Neural cell (in vitro differentiated cells): ENCODE measurements at regions not wholly inside any gene's neighbourhood (a gene's known extent, or its start where the extent isn't known, plus 50 kb on each side); places are given as distances from the start of the nearest gene placed in this dataset.
"Not testable (repeated sequence)": the region's sequence is repeated elsewhere in the genome, so short reads cannot be mapped to it uniquely, and the experiment has no call there.

Experiments used
- H2AFZ ChIP-seq: fragments of 200-600, 300-800 bp; sonication (generic), shearing (Covaris generic); 2 replicates; pipeline ENCODE4 v1.6.0; 2014; ENCODE audit warnings: low read depth, mild to moderate bottlenecking, antibody characterized with exemption, low read length, moderate library complexity
- H3F3A ChIP-seq: fragments of 200-600 bp; shearing (Covaris generic); 2 replicates; pipeline ENCODE4 v1.6.1; 2016; ENCODE audit warnings: mild to moderate bottlenecking, moderate library complexity, mixed read lengths, antibody characterized with exemption, low read length; ENCODE audit not compliant: insufficient read depth, poor library complexity, severe bottlenecking
- H3K27ac ChIP-seq: fragments of 200-600, 300-800 bp; sonication (generic), shearing (Covaris generic); 2 replicates; pipeline ENCODE4 v1.5.1; 2014; ENCODE audit warnings: mild to moderate bottlenecking, low read length, moderate library complexity
- H3K27me3 ChIP-seq: fragments of 300-800, 200-600 bp; sonication (generic), shearing (Covaris generic); 2 replicates; pipeline ENCODE4 v1.6.0; 2014; ENCODE audit warnings: mild to moderate bottlenecking, low read depth, low read length, moderate library complexity; ENCODE audit not compliant: insufficient read depth
- H3K36me3 ChIP-seq: fragments of 300-800, 200-600 bp; sonication (generic), shearing (Covaris generic); 2 replicates; pipeline ENCODE4 v1.5.1; 2014; ENCODE audit warnings: mild to moderate bottlenecking, antibody characterized with exemption, low read length, moderate library complexity; ENCODE audit not compliant: insufficient read depth
- H3K4me2 ChIP-seq: fragments of 300-800, 200-600 bp; sonication (generic), shearing (Covaris generic); 2 replicates; pipeline ENCODE4 v1.6.0; 2014; ENCODE audit warnings: mild to moderate bottlenecking, low read length
- H3K4me3 ChIP-seq: fragments of 300-800, 200-600 bp; sonication (generic), shearing (Covaris generic); 2 replicates; pipeline ENCODE4 v1.5.1; 2014; ENCODE audit warnings: mild to moderate bottlenecking, low read length, moderate library complexity
- H3K79me2 ChIP-seq: fragments of 200-600 bp; shearing (Covaris generic); replicated peaks from 2 replicates; pipeline ENCODE4 v1.6.0; 2014; ENCODE audit warnings: mild to moderate bottlenecking, low read length, moderate library complexity; ENCODE audit not compliant: insufficient read depth
- H3K9ac ChIP-seq: fragments of 300-800, 200-600 bp; sonication (generic), shearing (Covaris generic); 2 replicates; pipeline ENCODE4 v1.6.1; 2016; ENCODE audit warnings: mild to moderate bottlenecking, low read length, mixed read lengths
- H3K9me2 ChIP-seq: fragments of 200-600 bp; shearing (Covaris generic); 2 replicates; pipeline ENCODE4 v1.6.1; 2016; ENCODE audit warnings: mild to moderate bottlenecking, low read length, mixed read lengths; ENCODE audit not compliant: insufficient read depth
- H3K9me3 ChIP-seq: fragments of 200-600, 300-800 bp; sonication (generic), shearing (Covaris generic); 2 replicates; pipeline ENCODE4 v1.6.1; 2016; ENCODE audit warnings: mild to moderate bottlenecking, mixed run types, low read length, moderate library complexity, mixed read lengths
- H4K20me1 ChIP-seq: fragments of 200-600 bp; shearing (Covaris generic); 2 replicates; pipeline ENCODE4 v1.6.1; 2016; ENCODE audit warnings: mild to moderate bottlenecking, mixed run types; ENCODE audit not compliant: insufficient read depth
- EP300 ChIP-seq: fragments of 450-650 bp; conservative IDR thresholded peaks from 2 replicates; pipeline ENCODE4 v1.6.1; 2014; ENCODE audit warnings: antibody characterized with exemption, mild to moderate bottlenecking, moderate library complexity; ENCODE audit not compliant: poor library complexity, severe bottlenecking
- EZH2 ChIP-seq: fragments of 200-600, 300-800 bp; shearing (Covaris generic), sonication (generic); IDR thresholded peaks from 2 replicates; pipeline ENCODE4 v1.6.1; 2014; ENCODE audit warnings: antibody characterized with exemption, low read length, borderline replicate concordance, mild to moderate bottlenecking; ENCODE audit not compliant: insufficient read depth, poor library complexity, severe bottlenecking
- MXI1 ChIP-seq: fragments of 450-650 bp; conservative IDR thresholded peaks from 2 replicates; pipeline ENCODE4 v1.6.1; 2014; ENCODE audit warnings: antibody characterized with exemption, mild to moderate bottlenecking; ENCODE audit not compliant: poor library complexity, severe bottlenecking
- POLR2AphosphoS5 ChIP-seq: IDR thresholded peaks from 2 replicates; pipeline ENCODE4 v1.6.1; 2012
- RAD21 ChIP-seq: fragments of 450-650 bp; conservative IDR thresholded peaks from 2 replicates; pipeline ENCODE4 v1.6.1; 2014; ENCODE audit warnings: antibody characterized with exemption, mild to moderate bottlenecking, moderate library complexity
- SMC3 ChIP-seq: fragments of 450-650 bp; conservative IDR thresholded peaks from 2 replicates; pipeline ENCODE4 v1.6.1; 2014; ENCODE audit warnings: antibody characterized with exemption, mild to moderate bottlenecking, moderate library complexity; ENCODE audit not compliant: poor library complexity
- TAF1 ChIP-seq: IDR thresholded peaks from 2 replicates; pipeline ENCODE4 v1.6.1; 2012; ENCODE audit warnings: low read depth
- TF ChIP-seq, protein P1 (sequence below): IDR thresholded peaks from 2 replicates; pipeline ENCODE4 v1.6.1; 2012; ENCODE audit warnings: borderline replicate concordance
- TF ChIP-seq, protein P2 (sequence below): fragments of 450-650 bp; IDR thresholded peaks from 2 replicates; pipeline ENCODE4 v1.5.1; 2014; ENCODE audit warnings: antibody characterized with exemption, mild to moderate bottlenecking, moderate library complexity; ENCODE audit not compliant: poor library complexity, severe bottlenecking

GRCh38 chr12:46990211-46990610 is 89.2 kb upstream of the PCED1B start:
- no peaks in the 10 kb centered on the region for H4K20me1 ChIP-seq
- no peak for TF ChIP-seq EP300
- no peak for TF ChIP-seq POLR2AphosphoS5
- no peak for TF ChIP-seq TAF1
- TF ChIP-seq, protein P1, sequence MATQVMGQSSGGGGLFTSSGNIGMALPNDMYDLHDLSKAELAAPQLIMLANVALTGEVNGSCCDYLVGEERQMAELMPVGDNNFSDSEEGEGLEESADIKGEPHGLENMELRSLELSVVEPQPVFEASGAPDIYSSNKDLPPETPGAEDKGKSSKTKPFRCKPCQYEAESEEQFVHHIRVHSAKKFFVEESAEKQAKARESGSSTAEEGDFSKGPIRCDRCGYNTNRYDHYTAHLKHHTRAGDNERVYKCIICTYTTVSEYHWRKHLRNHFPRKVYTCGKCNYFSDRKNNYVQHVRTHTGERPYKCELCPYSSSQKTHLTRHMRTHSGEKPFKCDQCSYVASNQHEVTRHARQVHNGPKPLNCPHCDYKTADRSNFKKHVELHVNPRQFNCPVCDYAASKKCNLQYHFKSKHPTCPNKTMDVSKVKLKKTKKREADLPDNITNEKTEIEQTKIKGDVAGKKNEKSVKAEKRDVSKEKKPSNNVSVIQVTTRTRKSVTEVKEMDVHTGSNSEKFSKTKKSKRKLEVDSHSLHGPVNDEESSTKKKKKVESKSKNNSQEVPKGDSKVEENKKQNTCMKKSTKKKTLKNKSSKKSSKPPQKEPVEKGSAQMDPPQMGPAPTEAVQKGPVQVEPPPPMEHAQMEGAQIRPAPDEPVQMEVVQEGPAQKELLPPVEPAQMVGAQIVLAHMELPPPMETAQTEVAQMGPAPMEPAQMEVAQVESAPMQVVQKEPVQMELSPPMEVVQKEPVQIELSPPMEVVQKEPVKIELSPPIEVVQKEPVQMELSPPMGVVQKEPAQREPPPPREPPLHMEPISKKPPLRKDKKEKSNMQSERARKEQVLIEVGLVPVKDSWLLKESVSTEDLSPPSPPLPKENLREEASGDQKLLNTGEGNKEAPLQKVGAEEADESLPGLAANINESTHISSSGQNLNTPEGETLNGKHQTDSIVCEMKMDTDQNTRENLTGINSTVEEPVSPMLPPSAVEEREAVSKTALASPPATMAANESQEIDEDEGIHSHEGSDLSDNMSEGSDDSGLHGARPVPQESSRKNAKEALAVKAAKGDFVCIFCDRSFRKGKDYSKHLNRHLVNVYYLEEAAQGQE, result no peak
- TF ChIP-seq SMC3, result no peak
- TF ChIP-seq, protein P2, sequence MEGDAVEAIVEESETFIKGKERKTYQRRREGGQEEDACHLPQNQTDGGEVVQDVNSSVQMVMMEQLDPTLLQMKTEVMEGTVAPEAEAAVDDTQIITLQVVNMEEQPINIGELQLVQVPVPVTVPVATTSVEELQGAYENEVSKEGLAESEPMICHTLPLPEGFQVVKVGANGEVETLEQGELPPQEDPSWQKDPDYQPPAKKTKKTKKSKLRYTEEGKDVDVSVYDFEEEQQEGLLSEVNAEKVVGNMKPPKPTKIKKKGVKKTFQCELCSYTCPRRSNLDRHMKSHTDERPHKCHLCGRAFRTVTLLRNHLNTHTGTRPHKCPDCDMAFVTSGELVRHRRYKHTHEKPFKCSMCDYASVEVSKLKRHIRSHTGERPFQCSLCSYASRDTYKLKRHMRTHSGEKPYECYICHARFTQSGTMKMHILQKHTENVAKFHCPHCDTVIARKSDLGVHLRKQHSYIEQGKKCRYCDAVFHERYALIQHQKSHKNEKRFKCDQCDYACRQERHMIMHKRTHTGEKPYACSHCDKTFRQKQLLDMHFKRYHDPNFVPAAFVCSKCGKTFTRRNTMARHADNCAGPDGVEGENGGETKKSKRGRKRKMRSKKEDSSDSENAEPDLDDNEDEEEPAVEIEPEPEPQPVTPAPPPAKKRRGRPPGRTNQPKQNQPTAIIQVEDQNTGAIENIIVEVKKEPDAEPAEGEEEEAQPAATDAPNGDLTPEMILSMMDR, result no peak
- TF ChIP-seq MXI1, result no peak
- TF ChIP-seq RAD21, result no peak
- no peak for TF ChIP-seq EZH2

GRCh38 chr12:46992051-46992450 is 87.4 kb upstream of the PCED1B start:
- H3K9me2 ChIP-seq, H3K27me3 ChIP-seq: not testable (repeated sequence)

More at GRCh38 chr12:46990211-46990610, 89.2 kb upstream of the PCED1B start:
- H3K9me3 ChIP-seq, result no peaks in the 10 kb centered on the region
- no peaks in the 10 kb centered on the region for H3F3A ChIP-seq
- H2AFZ ChIP-seq, result no peak overlapping the region
- no peaks in the 10 kb centered on the region for H3K27me3 ChIP-seq
- H3K27ac ChIP-seq, result no peak overlapping the region
- H3K9ac ChIP-seq, result no peak overlapping the region
- H3K9me2 ChIP-seq, result no peaks in the 10 kb centered on the region
- H3K36me3 ChIP-seq, result no peaks in the 10 kb centered on the region
- no peak overlapping the region for H3K4me3 ChIP-seq
- no peak overlapping the region for H3K4me2 ChIP-seq
- H3K79me2 ChIP-seq, result no peaks in the 10 kb centered on the region

GRCh38 chr12:46998811-46999368 is 80.5 kb upstream of the PCED1B start:
- Histone ChIP-seq H3K9ac (no peak overlapping the region), H3K36me3 (no peaks in the 10 kb centered on the region), H3K9me2 (no peaks in the 10 kb centered on the region), H2AFZ (no peak overlapping the region), H3K4me3 (no peak overlapping the region), H3K4me2 (no peak overlapping the region), H3K9me3 (no peaks in the 10 kb centered on the region), H3K79me2 (no peaks in the 10 kb centered on the region), H4K20me1 (no peaks in the 10 kb centered on the region), H3K27ac (no peak overlapping the region), H3F3A (no peaks in the 10 kb centered on the region), H3K27me3 (no peaks in the 10 kb centered on the region)
- TF ChIP-seq RAD21, result no peak
- TF ChIP-seq, protein P1, result no peak
- TF ChIP-seq TAF1, result no peak
- TF ChIP-seq MXI1, result no peak
- TF ChIP-seq SMC3, result no peak
- TF ChIP-seq, protein P2, result no peak
- TF ChIP-seq EZH2, result no peak

More at GRCh38 chr12:46992051-46992450, 87.4 kb upstream of the PCED1B start:
- not testable (repeated sequence) for H3K36me3 ChIP-seq, H3K4me2 ChIP-seq, H3K9ac ChIP-seq, H3F3A ChIP-seq, H3K4me3 ChIP-seq, H2AFZ ChIP-seq, H3K79me2 ChIP-seq, H3K27ac ChIP-seq, H3K9me3 ChIP-seq, H4K20me1 ChIP-seq
